ENCODE measurements at regions not wholly inside any gene's neighbourhood (a gene's known extent, or its start where the extent isn't known, plus 50 kb on each side); places are given as distances from the start of the nearest gene placed in this dataset.
A peak's percentile ranks its signal among the peaks of the same experiment; 100 is the strongest.

DNA sequence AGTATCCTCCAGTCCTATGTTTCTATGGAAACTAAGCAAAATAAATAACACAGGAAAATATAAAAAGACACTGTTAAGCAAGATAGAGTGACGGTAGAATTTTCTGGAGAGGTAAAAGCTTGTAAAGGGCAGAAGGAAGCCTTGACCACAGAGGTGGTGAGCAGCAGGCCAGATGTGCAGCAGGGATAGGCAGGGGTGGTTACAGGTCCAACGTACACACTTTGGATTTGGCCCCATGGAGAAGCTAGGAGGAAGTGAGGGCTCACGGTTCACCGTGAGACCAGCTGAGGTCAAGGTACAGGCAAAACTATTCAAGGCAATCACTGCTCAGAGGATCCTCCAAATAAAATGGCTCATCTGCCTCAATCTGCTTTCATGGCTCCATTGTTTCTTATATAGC lies 242.8 kb downstream of the B3GLCT start:
- no peak for DNase-seq

DNA sequence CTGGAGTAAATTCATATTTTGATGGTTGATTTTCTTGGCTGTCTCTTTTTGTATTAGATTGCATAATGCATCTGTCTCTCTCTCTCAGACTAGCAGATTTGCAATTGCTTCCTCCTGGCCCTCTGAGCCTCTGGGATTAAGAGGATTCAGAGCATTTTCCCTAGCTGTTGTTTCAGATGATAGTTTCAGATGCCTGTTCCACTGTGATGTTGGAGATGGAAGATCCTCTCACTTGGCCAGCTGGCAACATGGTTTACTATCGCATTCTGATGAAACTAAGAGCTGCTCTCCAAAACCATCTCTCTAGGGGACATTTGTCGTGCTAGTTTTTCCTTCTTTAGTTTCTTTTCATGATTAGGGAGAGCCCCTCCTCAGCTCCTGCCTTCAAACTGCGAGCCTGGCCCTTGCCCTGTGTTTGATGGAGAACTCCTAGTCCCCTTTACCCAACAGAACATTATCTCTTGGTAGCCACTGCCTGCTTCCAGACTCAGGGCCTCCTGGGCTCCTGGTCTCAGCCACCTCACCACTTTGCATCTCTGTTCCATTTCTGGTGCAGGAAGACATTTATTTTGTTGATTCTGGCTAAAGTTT lies 244.6 kb downstream of the B3GLCT start:
- no peak for DNase-seq

- DNase-seq = no peak
These were observed 252.8 kb downstream of the B3GLCT start for GRCh38 chr13:31452525-31452924.

DNA sequence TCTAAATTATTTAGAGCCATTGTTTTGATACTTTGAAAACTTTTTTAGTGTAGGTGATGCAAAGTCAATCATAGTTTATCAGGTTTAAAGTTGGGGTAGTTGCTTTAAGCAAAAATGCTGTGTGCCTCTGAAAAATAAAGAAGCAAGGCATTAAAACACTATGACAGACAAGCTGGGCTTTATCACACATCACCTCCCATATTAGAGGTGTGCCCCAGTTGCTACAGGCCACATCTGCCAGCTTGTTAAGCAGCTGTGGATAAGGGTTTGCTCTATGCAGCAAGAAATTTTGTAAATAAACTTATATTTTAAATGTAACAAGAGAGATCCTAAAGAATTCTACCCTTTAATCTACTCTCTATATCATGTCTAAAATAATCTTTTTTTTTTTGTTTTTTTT lies 255.8 kb downstream of the B3GLCT start:
- no peak for DNase-seq

GRCh38 chr13:31456056-31456455 lies 256.3 kb downstream of the B3GLCT start:
- no peak for DNase-seq

DNA sequence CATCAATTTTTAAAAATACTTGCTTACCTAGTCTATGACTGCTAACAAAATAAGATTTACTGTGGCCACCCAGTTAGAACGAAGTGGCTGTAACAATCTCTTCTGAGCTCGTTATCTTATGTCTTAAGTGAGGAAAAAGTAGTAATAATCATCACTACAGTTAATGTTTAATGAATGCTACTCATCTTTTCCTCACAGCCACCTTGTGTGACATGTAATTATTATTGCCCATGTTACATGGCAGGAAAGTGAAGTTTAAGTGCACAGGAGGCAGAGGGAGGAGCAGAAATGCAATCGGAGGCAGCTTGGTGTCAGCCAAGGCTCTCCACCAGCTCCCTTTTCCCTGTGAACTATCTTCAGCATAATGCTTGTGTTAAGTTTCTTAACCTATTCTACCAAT lies 260.3 kb downstream of the B3GLCT start:
- DNase-seq = no peak

DNA sequence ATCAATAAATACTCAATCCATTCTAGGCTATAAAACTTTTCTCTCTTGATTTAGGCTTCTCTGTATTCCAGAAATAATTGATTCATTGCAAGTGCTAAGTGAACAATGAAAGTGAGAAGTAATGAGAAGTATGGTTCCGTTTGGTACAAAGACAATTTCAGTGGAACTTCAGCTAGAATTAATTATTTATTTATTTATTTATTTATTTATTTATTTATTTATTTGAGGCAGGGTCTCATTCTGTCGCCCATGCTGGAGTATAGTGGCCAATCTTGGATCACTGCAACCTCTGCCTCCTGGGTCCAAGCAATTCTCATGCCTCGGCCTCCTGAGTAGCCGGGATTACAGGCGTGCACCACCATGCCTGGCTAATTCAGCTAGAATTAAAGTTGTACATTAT lies 262.1 kb downstream of the B3GLCT start:
- DNase-seq = no peak

DNA sequence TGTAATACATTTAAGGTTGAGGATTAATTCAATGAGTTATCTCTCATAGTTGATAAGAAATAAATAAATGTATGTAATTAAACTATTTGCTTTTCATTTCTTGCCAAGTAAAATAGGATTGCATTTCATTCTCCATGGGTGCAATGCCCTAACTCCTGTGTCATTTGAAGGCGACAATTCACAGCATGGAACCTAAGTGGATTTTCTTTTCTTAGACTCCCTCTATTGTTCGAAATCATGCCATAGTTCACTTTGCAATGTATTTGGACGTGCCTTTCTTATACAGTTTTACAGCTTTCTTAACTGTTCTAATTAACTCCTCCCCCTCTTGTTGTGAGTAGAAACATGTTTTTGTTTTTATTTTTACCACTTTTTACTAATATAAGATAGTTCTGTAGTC lies 263.0 kb downstream of the B3GLCT start:
- no peak for DNase-seq

DNA sequence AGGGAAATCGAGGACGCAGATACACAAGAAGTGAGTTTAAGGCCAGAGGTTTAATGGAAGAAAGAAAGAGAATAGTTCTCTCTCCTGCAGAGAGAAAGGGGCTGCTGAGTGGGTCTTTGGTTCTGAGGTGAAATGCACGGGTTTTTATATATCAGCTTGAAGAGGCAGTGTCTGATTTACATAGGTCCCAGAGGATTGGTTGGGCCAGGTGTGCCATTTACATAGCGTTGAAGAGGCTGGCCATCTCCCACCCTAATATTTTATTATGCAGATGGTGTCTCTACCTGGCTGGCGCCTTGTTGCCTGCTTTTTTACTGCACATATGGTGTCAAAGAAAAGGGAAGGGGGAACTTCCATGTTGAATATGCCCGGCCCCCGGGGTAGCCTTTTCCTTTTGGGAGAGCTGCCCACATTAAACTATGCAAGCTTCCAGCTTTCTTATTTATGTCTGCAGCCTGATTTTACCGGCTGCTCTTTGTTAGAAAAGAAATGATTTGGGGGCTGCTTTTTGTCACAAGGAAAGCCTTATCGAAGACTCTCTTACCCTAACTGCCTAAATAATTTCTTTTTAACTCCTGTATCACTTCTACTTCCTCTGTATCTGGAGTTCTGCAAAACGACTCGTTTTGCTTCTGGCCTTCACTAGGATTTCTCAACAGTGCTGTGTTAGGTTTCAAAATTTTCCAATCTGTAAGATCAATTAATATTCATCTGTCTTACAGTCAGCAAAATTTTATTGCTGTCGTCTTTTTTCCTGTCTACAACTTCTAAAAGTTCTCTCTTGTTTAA lies 268.5 kb downstream of the B3GLCT start:
- no peak for DNase-seq

- no peak for DNase-seq
These were observed 269.6 kb downstream of the B3GLCT start for GRCh38 chr13:31469377-31469776.

DNA sequence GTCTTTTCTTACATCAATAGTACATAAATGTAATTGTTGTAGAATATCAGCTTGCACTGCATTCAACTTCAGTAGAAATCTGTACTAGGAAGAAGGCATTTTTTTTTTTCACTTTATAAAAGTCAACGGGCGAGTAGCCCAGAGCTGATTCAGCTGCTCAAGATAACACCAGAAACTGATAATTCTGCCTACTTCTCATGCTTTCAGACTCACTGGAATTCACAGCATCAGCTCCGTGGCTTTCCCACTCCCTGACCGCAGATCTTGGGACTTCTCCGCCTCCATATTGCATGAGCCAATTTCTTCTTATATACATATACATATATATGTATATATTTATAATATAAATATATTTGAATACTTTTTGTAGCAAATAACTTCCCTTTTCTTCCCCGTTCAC lies 263.1 kb upstream of the RXFP2 start:
- DNase-seq = peak; percentile 78

DNA sequence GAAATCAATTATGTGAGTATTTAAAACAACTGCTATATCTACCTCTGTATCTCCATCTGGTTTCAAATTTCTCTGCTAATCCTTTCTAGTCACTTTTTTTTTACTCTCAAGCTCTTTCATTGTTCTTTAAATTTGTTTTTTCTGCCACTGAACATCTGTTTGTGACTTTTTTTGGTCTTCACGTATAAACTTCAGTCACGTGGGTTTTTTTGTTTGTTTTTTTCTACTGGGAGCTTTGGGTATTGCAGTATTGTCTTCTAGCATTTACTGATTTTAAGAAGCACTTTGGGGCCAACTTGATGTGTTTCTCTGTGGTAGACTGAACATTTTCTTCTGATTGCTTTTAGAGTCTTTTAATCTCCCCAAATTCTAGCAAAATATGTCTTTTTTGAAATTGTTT lies 262.6 kb upstream of the RXFP2 start:
- no peak for DNase-seq

DNA sequence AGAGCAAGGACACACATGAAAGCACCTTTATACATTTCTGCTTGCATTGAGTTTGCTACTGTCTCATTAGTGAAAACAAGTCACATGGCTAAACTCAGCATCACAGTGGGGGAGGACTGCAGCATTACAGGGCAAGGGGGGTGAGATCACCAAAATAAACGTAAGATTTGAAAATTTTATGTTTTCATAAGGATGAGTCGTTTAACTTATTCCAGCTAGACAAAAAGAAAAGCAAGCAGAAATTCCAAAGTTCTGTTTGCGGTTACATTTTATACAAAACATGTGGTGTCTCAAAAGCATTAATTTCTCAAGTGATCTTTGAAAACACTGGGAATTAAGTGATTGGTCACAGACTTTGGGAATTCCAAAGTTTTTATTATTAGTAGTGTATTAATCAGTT lies 261.4 kb upstream of the RXFP2 start:
- DNase-seq = no peak

DNA sequence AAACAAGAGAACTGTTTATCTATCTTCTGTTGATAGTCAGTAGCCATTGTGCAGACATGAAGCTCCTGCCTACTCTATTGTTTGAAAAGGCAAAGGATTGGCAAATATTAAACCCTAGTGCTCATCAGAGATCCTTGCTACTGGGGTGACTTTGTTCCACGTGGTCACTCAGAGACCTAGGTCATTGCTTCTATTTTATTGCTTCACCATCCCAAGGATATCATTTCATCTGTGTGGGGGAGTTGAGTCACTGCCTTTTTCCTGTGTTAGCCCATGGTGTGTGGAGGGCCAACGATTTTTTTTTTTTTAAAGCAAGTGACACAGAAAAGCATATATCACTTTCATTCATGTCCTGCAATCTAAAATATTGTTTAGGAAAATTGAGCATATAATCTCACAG lies 254.1 kb upstream of the RXFP2 start:
- no peak for DNase-seq

DNA sequence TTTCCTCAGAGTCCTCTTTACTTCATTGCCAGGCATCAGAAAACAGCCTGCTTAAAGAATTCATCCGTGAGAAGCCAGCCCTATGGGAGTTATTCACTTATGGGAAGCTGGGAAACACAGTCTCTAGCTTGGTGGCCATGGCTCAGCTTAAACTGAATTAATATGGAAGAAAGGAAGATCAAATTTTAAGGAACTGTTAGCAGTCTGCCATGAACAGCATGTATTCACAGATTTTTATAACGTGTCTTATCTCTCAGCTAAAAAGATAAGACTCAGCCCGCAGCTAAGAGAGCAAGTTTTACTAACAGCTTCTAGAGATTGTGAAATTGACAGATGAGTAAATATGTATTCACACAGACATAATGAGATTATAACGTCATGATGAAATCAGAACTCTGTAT lies 253.7 kb upstream of the RXFP2 start:
- no peak for DNase-seq

DNA sequence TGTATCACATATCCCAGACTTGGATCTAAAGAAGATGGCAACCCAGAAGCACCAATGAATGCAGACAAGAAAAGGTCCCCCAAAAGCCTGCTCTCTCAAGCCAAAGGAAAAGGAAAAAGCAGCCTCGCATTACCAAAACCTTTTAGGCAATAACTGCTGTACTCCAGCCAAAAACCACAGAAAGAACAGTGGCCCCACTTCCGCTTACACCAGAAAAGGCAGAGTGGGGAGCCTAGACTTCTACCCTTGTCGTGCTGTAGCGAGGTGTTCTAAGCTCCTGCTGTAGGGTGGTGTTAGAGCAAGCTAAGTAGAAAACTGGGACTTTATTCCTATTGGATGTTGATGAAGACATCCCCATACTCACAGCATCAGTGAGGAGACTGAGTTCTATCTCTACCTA lies 244.0 kb upstream of the RXFP2 start:
- no peak for DNase-seq

- DNase-seq = no peak
These were observed 240.1 kb upstream of the RXFP2 start for GRCh38 chr13:31499274-31499673.

DNA sequence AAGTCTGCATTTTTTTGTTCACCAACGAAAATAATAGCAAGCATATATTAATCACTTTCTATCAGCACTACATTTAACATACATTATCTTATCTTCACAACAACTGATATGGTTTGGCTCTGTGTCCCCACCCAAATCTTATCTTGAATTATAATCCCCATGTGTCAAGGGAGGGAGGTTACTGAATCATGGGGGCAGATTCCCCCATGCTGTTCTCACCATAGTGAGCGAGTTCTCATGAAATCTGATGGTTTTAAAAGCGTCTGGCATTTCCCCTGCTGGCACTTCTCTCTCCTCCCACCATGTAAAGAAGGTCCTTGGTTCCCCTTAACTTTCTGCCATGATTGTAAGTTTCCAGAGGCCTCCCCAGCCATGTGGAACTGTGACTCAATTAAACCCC lies 235.7 kb upstream of the RXFP2 start:
- DNase-seq = no peak

GRCh38 chr13:31504918-31505317 lies 234.4 kb upstream of the RXFP2 start:
- DNase-seq = no peak

DNA sequence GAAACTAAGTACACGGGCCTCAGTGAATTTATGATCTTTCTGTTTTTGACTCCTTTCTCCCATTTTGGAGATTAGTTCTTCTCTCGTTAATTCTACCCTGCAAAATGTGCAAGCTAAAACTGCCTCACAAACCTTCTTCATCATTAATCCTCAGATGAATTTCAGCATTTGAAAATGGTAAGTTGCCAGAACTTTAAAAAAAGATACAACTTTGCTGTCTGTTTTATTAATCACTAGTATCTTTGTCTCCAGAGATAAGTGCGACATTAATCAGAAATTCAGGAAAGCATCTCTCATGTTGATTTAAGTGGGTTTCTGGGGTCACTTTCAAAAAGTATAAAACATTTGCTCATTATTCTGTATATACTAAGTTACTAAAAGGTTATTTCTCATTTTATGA lies 227.0 kb upstream of the RXFP2 start:
- no peak for DNase-seq

- DNase-seq = no peak
These were observed 224.4 kb upstream of the RXFP2 start for GRCh38 chr13:31514932-31515331.

GRCh38 chr13:31515427-31515826 lies 223.9 kb upstream of the RXFP2 start:
- DNase-seq = no peak

- DNase-seq = no peak
These were observed 221.7 kb upstream of the RXFP2 start for GRCh38 chr13:31517599-31517998.

- DNase-seq = no peak
These were observed 220.7 kb upstream of the RXFP2 start for GRCh38 chr13:31518645-31519044.

- no peak for DNase-seq
These were observed 217.9 kb upstream of the RXFP2 start for GRCh38 chr13:31521435-31521834.

Data from amniotic stem cell (primary cell).